GM18499 (cell line): ENCODE measurements at regions not wholly inside any gene's neighbourhood (a gene's known extent, or its start where the extent isn't known, plus 50 kb on each side); places are given as distances from the start of the nearest gene placed in this dataset.
"Not testable (repeated sequence)": the region's sequence is repeated elsewhere in the genome, so short reads cannot be mapped to it uniquely, and the experiment has no call there.

Experiments used
- ATAC-seq: cut with Tn5 transposase; IDR thresholded peaks from one replicate; pipeline ENCODE4 v1.9.1; 2021; ENCODE audit warnings: moderate number of reproducible peaks; ENCODE audit not compliant: insufficient read depth, unreplicated experiment

DNA sequence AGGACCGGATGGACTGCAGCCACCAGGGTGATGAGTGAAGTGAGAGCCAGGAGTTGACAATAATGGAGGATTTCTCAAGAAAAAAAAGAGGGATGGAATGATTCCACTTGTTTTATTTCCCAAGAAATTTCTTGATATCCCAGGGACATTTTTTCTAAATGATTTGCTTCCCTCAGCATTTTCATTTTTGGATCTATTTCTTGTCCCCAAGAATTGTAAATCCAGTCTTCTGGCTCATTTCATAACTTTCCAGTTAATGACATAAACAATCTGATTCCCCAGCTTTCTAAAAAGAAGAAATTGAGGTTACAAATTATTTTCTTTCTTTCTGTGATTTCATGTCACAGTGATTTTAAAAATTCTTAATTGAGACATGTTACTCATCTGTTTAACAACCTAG, 446.5 kb downstream of the PRR16 start:
- ATAC-seq: no peak

DNA sequence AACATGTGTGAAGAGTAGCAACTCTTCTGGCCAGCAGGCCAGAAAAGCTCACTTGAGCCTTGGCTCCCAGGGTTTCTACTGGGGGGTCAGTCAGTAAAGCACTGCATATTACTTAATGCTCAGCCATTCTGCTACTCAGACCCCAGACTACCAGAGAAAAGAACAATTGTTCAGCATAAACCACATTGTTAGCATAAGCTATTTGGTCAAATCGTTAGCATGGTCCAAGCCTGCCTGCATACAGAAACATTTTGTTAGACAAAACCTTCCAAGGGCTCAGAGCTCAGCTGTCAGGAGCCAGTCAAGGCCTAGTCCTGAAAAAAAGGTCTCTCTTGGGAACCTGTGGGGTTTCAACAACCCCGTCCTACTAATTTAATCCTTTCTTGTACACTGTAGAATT, 449.3 kb downstream of the PRR16 start:
- ATAC-seq: no peak

- ATAC-seq: no peak
Observed at GRCh38 chr5:120917214-120917758, 453.2 kb downstream of the PRR16 start.

DNA sequence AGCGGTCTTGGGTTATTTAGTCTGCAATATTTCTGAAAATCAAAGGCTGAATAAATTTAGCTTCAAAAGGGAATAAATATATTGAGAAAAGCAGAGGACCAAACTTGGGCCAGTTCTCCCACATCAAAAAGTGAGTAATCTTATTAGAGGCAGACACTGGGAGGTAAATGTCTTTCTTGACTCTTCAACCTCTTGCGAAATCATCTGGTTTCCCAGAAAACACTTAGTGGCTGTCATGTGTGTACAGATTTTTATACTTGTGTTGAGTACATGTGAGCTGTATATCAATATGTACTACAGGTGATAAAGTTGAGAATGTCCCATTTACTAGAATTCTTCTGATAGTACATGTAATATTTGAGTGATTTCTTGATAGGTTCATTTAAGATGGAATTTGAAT, 454.9 kb downstream of the PRR16 start:
- ATAC-seq: no peak

- no peak for ATAC-seq
Observed at GRCh38 chr5:120923026-120923425, 458.9 kb downstream of the PRR16 start.

DNA sequence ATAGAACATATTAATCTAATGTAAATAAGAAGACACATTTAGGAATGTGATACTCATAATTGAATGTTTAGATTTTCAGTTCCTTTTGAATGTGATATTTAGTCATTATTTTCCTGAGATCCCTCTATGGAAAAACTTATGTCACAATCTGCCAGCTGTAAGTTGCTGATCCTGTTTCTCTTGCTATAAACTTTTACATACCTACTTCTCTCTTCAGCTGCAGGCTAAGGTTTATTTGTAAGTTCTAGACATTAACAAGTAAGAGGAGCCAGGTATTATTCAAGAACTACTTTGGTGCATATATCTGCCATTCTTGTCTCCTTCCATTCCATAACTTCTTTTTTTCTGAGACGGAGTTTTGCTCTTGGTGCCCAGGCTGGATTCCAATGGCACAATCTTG, 462.4 kb downstream of the PRR16 start:
- no peak for ATAC-seq

GRCh38 chr5:120927950-120928530, 463.9 kb downstream of the PRR16 start:
- no peak for ATAC-seq

DNA sequence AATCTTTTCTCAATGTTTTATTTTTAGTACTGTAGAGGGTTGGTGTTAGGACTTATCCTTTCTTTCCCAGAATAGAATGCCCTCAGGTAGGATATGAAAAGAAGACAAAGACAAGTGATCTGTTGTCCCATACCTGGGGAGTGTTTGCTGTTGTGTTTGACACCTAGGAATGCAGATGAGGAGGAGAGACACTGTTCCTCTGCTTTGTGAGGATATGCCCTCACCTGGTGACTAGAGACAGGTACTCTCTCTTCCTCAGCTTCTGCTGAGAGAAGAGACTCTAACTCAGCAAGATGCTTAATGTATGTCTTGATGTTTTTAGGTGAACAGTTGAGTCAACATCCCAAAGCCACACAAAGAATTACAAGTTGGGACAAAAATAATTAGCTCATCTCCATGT, 468.4 kb downstream of the PRR16 start:
- no peak for ATAC-seq

DNA sequence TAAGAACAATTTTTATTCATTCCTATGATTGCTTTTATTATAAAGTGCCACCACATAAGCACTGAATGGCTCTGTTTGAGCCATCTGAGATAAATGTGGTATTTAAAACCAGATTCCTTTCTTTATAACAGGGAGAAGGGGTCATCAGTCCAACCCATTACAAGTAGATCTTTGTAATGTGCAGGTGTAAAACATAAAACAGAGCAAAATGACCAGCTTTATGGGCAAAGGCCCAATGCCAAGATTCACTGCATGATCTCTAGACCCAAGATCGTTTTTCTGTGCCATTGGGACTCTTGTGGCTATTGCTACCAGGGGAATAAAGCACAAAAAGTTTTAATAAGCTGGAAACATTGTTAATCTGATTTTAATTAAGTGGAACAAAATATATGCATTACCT, 469.9 kb downstream of the PRR16 start:
- ATAC-seq: no peak

- ATAC-seq: no peak
Observed at GRCh38 chr5:120936652-120937051, 472.6 kb downstream of the PRR16 start.

DNA sequence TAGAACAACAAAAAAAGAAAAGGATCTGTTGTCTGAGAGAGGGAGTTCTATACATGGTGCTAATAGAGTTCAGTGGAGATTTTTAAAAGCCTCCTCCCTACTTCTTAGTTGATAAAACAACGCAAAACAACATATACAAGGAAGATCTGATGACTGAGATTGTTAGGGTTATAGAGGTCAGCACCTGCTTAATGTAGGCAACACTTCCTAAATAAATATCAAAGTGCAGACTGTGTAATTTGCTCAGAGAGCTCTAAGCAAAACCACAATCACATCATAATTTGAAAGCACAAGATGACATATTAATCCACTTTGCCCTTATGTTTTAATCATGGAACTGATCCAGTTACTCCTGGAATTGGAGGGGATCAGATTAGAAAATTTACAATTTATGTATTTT, 474.5 kb downstream of the PRR16 start:
- ATAC-seq: no peak

DNA sequence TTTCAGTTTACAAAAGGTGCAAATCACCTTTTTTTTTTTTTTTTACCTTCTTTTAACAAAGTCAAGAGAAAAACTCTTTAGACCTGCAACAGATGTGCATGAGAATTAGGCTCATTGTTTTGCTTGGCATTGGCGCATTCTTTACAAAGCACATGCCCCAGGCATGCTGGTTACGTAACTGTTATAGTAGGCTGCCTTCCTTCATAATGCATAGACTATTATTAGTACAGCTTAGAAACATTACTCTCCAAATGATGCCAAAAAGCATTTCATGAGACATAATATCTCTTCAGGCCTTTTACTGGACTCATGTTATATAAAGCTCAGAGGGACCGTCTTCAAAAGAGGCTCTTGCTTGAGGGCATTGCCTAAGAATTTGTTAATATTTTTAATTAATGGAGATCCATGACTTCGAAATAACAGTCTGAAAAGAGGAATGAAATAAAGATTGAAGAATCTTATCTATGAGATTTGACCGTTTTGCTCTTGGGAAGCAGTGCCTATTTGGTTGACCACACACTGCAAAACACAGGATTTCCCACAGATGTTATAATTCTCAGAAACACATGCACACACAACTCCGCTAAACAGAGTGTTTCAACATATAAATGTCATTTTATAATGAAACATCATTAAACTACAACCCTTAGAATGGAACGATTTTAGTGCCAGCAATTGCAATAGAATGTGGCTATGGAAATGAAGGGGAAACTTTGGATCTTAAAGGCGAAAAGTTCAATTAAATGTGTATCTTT, 478.7 kb downstream of the PRR16 start:
- ATAC-seq: no peak

- ATAC-seq: not testable (repeated sequence)
Observed at GRCh38 chr5:120949596-120949995, 485.5 kb downstream of the PRR16 start.

GRCh38 chr5:120953445-120953844, 489.3 kb downstream of the PRR16 start:
- ATAC-seq: not testable (repeated sequence)

- ATAC-seq: no peak
Observed at GRCh38 chr5:120954255-120954654, 490.2 kb downstream of the PRR16 start.

GRCh38 chr5:120955795-120956194, 491.7 kb downstream of the PRR16 start:
- ATAC-seq: no peak

GRCh38 chr5:120958877-120959485, 494.9 kb downstream of the PRR16 start:
- no peak for ATAC-seq

GRCh38 chr5:120960510-120960909, 496.4 kb downstream of the PRR16 start:
- no peak for ATAC-seq

GRCh38 chr5:120967366-120967765, 503.3 kb downstream of the PRR16 start:
- no peak for ATAC-seq

- no peak for ATAC-seq
Observed at GRCh38 chr5:120974690-120975089, 510.6 kb downstream of the PRR16 start.

DNA sequence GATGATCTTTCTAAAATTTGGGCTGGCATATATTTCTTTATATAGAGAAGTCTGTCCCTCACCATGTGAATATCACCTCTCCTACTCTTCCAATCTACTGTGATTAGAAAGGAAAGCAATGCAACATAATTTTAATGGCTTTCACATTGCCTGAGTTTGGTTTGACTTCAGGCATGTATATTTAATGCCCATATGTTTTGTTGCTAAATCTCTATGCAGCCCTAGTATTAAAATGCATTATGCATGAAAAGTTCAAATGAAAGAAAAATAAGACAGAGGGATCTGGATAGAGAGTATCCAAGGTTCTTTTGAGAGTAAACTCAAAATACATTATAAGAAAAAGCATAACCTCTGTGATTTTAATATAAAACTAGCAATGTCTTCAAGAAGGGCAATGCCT, 518.3 kb downstream of the PRR16 start:
- ATAC-seq: no peak
